ENCODE measurements at regions not wholly inside any gene's neighbourhood (a gene's known extent, or its start where the extent isn't known, plus 50 kb on each side); places are given as distances from the start of the nearest gene placed in this dataset.

DNA sequence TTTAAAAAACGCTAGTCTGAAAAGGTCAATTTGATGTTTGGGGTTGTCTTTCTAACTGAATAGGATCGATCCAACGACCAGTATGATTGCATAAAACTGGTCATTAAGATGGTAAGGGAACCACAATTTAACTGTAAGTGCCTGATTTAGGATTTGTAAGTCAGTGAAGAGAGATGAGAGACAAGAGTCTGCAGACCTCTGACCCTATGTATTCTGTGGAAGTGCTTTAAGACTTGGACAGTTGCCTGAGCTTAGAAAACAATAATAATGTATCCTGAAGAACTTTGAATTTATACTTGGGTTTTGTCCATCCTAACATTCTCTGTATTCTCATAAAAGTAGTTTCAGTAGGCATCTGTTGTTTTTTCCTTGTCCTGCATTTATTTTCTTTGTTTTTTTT, 221.4 kb upstream of the SUCLG2 start:
- TF ChIP-seq GATA3 (IDR thresholded peaks at IDR 0.05; ENCODE audit: low read depth, low read length) (no peak), GATA2 (IDR thresholded peaks at IDR 0.05; ENCODE audit: low read depth, low read length) (no peak)
